A673 (cell line): ENCODE measurements at regions not wholly inside any gene's neighbourhood (a gene's known extent, or its start where the extent isn't known, plus 50 kb on each side); places are given as distances from the start of the nearest gene placed in this dataset.

Source experiments
- EZH2 ChIP-seq: fragments of 200-600 bp; sonication (generic); IDR thresholded peaks from 2 replicates; pipeline ENCODE4 v1.6.1; 2017; ENCODE audit warnings: borderline replicate concordance, low read depth, mild to moderate bottlenecking, mixed read lengths, antibody characterized with exemption, low read length; ENCODE audit not compliant: poor library complexity, severe bottlenecking
- TF ChIP-seq, protein P1 (sequence below): fragments of 300-800, 200-600 bp; sonication (generic); conservative IDR thresholded peaks from 2 replicates; pipeline ENCODE4 v1.5.1; 2017; ENCODE audit warnings: low read depth, mild to moderate bottlenecking, antibody characterized with exemption, low read length, moderate library complexity, mixed read lengths

DNA sequence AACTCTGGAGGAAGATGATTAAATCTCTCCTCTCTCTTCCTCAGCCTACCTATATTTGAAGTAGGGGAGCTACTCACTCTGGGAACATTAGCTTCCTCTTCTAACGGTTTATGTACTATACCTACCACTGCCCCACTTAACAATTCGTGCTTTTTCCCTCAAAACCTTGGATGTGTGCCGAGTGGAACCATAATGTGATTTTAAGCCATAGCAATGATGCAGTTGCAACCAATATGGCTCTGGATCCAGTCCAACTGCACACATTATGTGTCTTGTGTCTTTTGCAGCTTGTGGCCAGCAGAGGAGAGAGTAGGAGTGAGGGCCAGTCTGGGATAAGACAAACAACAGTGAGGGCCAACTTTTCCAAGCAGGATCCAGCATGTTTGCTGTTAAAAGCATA lies 170.7 kb downstream of the GATA3 start:
- TF ChIP-seq, protein P1, sequence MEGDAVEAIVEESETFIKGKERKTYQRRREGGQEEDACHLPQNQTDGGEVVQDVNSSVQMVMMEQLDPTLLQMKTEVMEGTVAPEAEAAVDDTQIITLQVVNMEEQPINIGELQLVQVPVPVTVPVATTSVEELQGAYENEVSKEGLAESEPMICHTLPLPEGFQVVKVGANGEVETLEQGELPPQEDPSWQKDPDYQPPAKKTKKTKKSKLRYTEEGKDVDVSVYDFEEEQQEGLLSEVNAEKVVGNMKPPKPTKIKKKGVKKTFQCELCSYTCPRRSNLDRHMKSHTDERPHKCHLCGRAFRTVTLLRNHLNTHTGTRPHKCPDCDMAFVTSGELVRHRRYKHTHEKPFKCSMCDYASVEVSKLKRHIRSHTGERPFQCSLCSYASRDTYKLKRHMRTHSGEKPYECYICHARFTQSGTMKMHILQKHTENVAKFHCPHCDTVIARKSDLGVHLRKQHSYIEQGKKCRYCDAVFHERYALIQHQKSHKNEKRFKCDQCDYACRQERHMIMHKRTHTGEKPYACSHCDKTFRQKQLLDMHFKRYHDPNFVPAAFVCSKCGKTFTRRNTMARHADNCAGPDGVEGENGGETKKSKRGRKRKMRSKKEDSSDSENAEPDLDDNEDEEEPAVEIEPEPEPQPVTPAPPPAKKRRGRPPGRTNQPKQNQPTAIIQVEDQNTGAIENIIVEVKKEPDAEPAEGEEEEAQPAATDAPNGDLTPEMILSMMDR = no peak
- TF ChIP-seq EZH2 = no peak
